ENCODE measurements at regions not wholly inside any gene's neighbourhood (a gene's known extent, or its start where the extent isn't known, plus 50 kb on each side); places are given as distances from the start of the nearest gene placed in this dataset.

GRCh38 chr12:84779169-84779568 lies 133.4 kb downstream of the SLC6A15 start:
- no peak overlapping the region for H2AFZ ChIP-seq (replicated peaks; ENCODE audit: low read length, poor library complexity)
- ChIA-PET CTCF (no interaction called here), POLR2A (ENCODE audit: unreplicated experiment) (no interaction called here)
- no peak overlapping the region for H2BK15ac ChIP-seq (ENCODE audit: low read depth, low read length)
- H3K4me2 ChIP-seq (ENCODE audit: low read depth, low read length) = no peak overlapping the region
- no peak overlapping the region for H3K4ac ChIP-seq (ENCODE audit: low read depth, low read length)
- H2BK20ac ChIP-seq (ENCODE audit: low read depth, low read length) = no peak overlapping the region
- in situ Hi-C loops (cut with MboI; ENCODE audit: low sequenced_read_pairs) (no loop called here), intact Hi-C loops (cut with micrococcal nuclease) (no loop called here), dilution Hi-C loops (cut with HindIII; ENCODE audit: low sequenced_read_pairs, unreplicated experiment) (no loop called here)
- WGBS, 2 experiments (ENCODE audit: extremely low coverage in 2 of 2, insufficient read length in 1 of 2) = 57% methylated on average over 1 of the region's 5 CpGs; no CpG with 5 or more reads in 1 of the 2 experiments
- no peaks in the 10 kb centered on the region for H3K9me3 ChIP-seq (ENCODE audit: control insufficient read depth, insufficient read depth, low read length)
- no peak overlapping the region for H3K56ac ChIP-seq (ENCODE audit: extremely low read depth, insufficient read depth, low read length)
- TF ChIP-seq MAFK (IDR thresholded peaks at IDR 0.05; ENCODE audit: low read depth, low read length) = no peak
- TF ChIP-seq USF2 (IDR thresholded peaks at IDR 0.05; ENCODE audit: low read depth, low read length) = no peak
- no peak for TF ChIP-seq NFE2L2 (IDR thresholded peaks at IDR 0.05; ENCODE audit: low read depth, low read length)
- no peak for TF ChIP-seq FOS (IDR thresholded peaks at IDR 0.05; ENCODE audit: low read depth, low read length)
- no peak for TF ChIP-seq POLR2A (IDR thresholded peaks at IDR 0.05; ENCODE audit: low read depth, low read length)
- no peak for TF ChIP-seq CEBPB (IDR thresholded peaks at IDR 0.05; ENCODE audit: low read depth, low read length)
- no peak for TF ChIP-seq MXI1 (IDR thresholded peaks at IDR 0.05; ENCODE audit: borderline replicate concordance, low read depth, low read length)
- TF ChIP-seq SMC3 (IDR thresholded peaks at IDR 0.05; ENCODE audit: low read depth, low read length) = no peak
- TF ChIP-seq RCOR1 (IDR thresholded peaks at IDR 0.05; ENCODE audit: insufficient replicate concordance, low read length) = no peak
- no peak for TF ChIP-seq CHD1 (IDR thresholded peaks at IDR 0.05; ENCODE audit: low read depth, low read length)
- no peak for TF ChIP-seq MAZ (IDR thresholded peaks at IDR 0.05; ENCODE audit: borderline replicate concordance, low read depth, low read length)
- TF ChIP-seq RFX5 (IDR thresholded peaks at IDR 0.05; ENCODE audit: low read depth, low read length) = no peak
- TF ChIP-seq ELK1 (IDR thresholded peaks at IDR 0.05; ENCODE audit: borderline replicate concordance, low read depth, low read length) = no peak
- no peak; the same call in 1 of the 2 replicates for TF ChIP-seq CTCF (conservative IDR thresholded peaks at IDR 0.05; ENCODE audit: low read depth, low read length)
- TF ChIP-seq RAD21 (IDR thresholded peaks at IDR 0.05; ENCODE audit: low read length) = no peak
- TF ChIP-seq BHLHE40 (IDR thresholded peaks at IDR 0.05; ENCODE audit: low read depth, low read length) = no peak
- no peak overlapping the region for H2BK120ac ChIP-seq (ENCODE audit: low read depth, low read length)
- no peaks in the 10 kb centered on the region for H4K20me1 ChIP-seq (ENCODE audit: insufficient read depth, low read length)
- H3K27ac ChIP-seq (ENCODE audit: insufficient read depth, low read length) = no peak overlapping the region
- no peak overlapping the region for H4K8ac ChIP-seq (ENCODE audit: low read depth in 2 of 2, low read length in 2 of 2)
- H3K23ac ChIP-seq (ENCODE audit: low read depth, low read length) = no peak overlapping the region
- H3K36me3 ChIP-seq (ENCODE audit: control insufficient read depth, insufficient read depth, low read length) = no peaks in the 10 kb centered on the region
- H3K18ac ChIP-seq (ENCODE audit: low read depth, low read length) = no peak overlapping the region
- H2AK9ac ChIP-seq (replicated peaks; ENCODE audit: low read depth, low read length, poor library complexity) = no peak overlapping the region
- no peaks in the 10 kb centered on the region for H3K9me1 ChIP-seq (ENCODE audit: insufficient read depth, low read length)
- no peaks in the 10 kb centered on the region for H3K27me3 ChIP-seq (ENCODE audit: control insufficient read depth, insufficient read depth, low read length)
- no TSS peak for BruUV-seq (replicated peaks)
- peak; percentile 47 for DNase-seq
- no peak overlapping the region for H2AK5ac ChIP-seq (ENCODE audit: low read depth, low read length)
- no peak overlapping the region for H3K14ac ChIP-seq (replicated peaks; ENCODE audit: low read depth, low read length)
- H3K79me1 ChIP-seq (ENCODE audit: low read depth in 1 of 2, low read length in 2 of 2) = no peaks in the 10 kb centered on the region
- no peak overlapping the region for H3K4me3 ChIP-seq (ENCODE audit: insufficient read depth, low read depth, low read length)
- no peak overlapping the region for H4K91ac ChIP-seq (ENCODE audit: insufficient read depth, low read depth, low read length)
- no peak overlapping the region for H2BK5ac ChIP-seq (ENCODE audit: low read depth, low read length, poor library complexity, severe bottlenecking)
- H4K5ac ChIP-seq (ENCODE audit: low read depth, low read length) = no peak overlapping the region
- no peaks in the 10 kb centered on the region for H3K4me1 ChIP-seq (ENCODE audit: control insufficient read depth, insufficient read depth, low read length)
- ATAC-seq (ENCODE audit: low read depth) = no peak
- no peak overlapping the region for H3K9ac ChIP-seq (ENCODE audit: low read depth, low read length)

All from IMR-90 (cell line).